GM23248 (cell line): ENCODE measurements at regions not wholly inside any gene's neighbourhood (a gene's known extent, or its start where the extent isn't known, plus 50 kb on each side); places are given as distances from the start of the nearest gene placed in this dataset.

Experiments
- EZH2 ChIP-seq: fragments of 200-600 bp; sonication (generic); IDR thresholded peaks from 2 replicates; pipeline ENCODE4 v1.6.1; 2018; ENCODE audit warnings: antibody characterized with exemption, mild to moderate bottlenecking; ENCODE audit not compliant: insufficient read depth, poor library complexity, severe bottlenecking
- EZH2phosphoT487 ChIP-seq: fragments of 200-600 bp; sonication (generic); IDR thresholded peaks from 2 replicates; pipeline ENCODE4 v1.6.1; 2018; ENCODE audit warnings: antibody characterized with exemption, moderate library complexity, mild to moderate bottlenecking, low read depth; ENCODE audit not compliant: insufficient read depth

DNA sequence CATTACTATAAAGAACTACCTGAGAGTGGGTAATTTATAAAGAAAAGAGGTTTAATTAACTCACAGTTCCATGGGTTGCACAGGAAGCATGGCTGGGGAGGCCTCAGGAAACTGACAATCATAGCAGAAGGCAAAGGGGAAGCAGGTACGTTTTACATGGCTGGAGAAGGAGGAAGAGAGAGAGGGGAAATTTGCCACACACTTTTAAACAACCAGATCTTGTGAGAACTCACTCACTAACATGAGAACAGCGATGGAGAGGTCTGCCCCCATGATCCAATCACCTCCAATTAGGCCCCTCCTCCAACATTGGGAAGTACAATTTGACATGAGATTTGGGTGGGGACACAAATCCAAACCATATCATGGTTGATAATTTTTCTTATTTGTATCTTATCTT, 51.8 kb upstream of the PPP1R9A start:
- no peak for TF ChIP-seq EZH2
- TF ChIP-seq EZH2phosphoT487 = no peak
